ENCODE measurements at regions not wholly inside any gene's neighbourhood (a gene's known extent, or its start where the extent isn't known, plus 50 kb on each side); places are given as distances from the start of the nearest gene placed in this dataset.

- TF ChIP-seq CUX1 (IDR thresholded peaks at IDR 0.05; ENCODE audit: insufficient replicate concordance, low read depth, low read length) (no peak), PRDM15 (CRISPR knock-in tag; IDR thresholded peaks at IDR 0.05) (no peak), BHLHE40 (IDR thresholded peaks at IDR 0.05; ENCODE audit: borderline replicate concordance in 1 of 2, low read depth in 2 of 2, low read length in 1 of 2) (no peak), NFXL1 (IDR thresholded peaks at IDR 0.05; ENCODE audit: borderline replicate concordance) (no peak), ETV6 (conservative IDR thresholded peaks at IDR 0.05 in 1 of 2, IDR thresholded peaks at IDR 0.05 in 1 of 2; ENCODE audit: borderline replicate concordance in 1 of 2, low read depth in 1 of 2) (peak in 1 of 2 experiments; percentile 29; a peak in 1 of 4 replicates), HDAC2 (IDR thresholded peaks at IDR 0.05) (no peak), KAT2A (conservative IDR thresholded peaks at IDR 0.05; ENCODE audit: control insufficient read depth, low read depth, low read length) (no peak), ZSCAN29 (IDR thresholded peaks at IDR 0.05) (no peak), ZNF217 (IDR thresholded peaks at IDR 0.05) (no peak; the same call in 1 of the 2 replicates), IRF5 (IDR thresholded peaks at IDR 0.05; ENCODE audit: borderline replicate concordance) (no peak), RELB (IDR thresholded peaks at IDR 0.05; ENCODE audit: low read depth) (no peak), EED (IDR thresholded peaks at IDR 0.05; ENCODE audit: low read depth) (0 out of 2 replicates have a peak, but pooled peaks have one; percentile 32), NKRF (conservative IDR thresholded peaks at IDR 0.05) (no peak), TCF12 (IDR thresholded peaks at IDR 0.05; ENCODE audit: low read depth, low read length) (no peak), SMAD5 (IDR thresholded peaks at IDR 0.05; ENCODE audit: low read depth) (no peak)
Observed at GRCh38 chr4:104752337-104752736, 257.6 kb upstream of the CXXC4 start (continued).

All from GM12878 (cell line).